ENCODE measurements at regions not wholly inside any gene's neighbourhood (a gene's known extent, or its start where the extent isn't known, plus 50 kb on each side); places are given as distances from the start of the nearest gene placed in this dataset.

DNA sequence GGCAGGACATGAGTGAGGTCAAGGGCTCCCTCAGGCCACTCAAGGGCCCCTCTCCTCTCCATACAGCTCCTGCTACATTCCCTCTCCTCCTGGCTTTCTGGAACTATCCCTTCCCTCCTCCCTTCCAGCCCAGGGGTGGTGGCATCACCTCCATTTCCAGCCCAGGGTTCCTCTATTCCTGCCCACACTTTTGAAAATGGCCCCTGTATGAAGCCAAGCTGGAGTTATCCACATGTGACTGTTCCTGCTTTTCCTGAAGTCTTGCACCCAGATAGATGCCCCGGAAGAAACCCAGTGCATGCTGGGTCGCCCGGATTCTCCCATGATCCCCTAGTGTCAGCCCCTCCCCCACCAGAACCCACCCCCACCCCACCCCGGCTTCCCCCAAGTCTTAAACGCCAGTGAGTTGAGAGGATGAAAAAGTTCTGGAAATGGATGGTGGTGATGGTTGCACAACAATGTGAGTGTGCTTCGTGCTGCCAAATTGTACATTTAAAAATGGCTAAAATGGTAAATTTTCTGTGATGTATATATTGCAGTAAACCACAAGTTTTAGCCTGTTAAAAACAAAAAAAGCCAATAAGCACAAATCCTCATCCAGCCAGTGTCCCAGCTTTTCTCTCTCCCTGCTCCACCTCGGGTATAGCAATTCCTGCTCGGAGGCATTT lies 136.9 kb downstream of the SCARB1 start:
- H3K27ac ChIP-seq = peak overlapping the region; percentile 47
- TF ChIP-seq, protein P1, sequence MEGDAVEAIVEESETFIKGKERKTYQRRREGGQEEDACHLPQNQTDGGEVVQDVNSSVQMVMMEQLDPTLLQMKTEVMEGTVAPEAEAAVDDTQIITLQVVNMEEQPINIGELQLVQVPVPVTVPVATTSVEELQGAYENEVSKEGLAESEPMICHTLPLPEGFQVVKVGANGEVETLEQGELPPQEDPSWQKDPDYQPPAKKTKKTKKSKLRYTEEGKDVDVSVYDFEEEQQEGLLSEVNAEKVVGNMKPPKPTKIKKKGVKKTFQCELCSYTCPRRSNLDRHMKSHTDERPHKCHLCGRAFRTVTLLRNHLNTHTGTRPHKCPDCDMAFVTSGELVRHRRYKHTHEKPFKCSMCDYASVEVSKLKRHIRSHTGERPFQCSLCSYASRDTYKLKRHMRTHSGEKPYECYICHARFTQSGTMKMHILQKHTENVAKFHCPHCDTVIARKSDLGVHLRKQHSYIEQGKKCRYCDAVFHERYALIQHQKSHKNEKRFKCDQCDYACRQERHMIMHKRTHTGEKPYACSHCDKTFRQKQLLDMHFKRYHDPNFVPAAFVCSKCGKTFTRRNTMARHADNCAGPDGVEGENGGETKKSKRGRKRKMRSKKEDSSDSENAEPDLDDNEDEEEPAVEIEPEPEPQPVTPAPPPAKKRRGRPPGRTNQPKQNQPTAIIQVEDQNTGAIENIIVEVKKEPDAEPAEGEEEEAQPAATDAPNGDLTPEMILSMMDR (IDR thresholded peaks at IDR 0.05) = no peak
- no peak overlapping the region for H2AFZ ChIP-seq
- no peaks in the 10 kb centered on the region for H3K9me3 ChIP-seq (ENCODE audit: control insufficient read depth, low read length)
- no peaks in the 10 kb centered on the region for H3K4me1 ChIP-seq
- no peaks in the 10 kb centered on the region for H3K36me3 ChIP-seq (ENCODE audit: control insufficient read depth, insufficient read depth, low read length)
- H3K79me2 ChIP-seq = no peaks in the 10 kb centered on the region
- H3K9ac ChIP-seq = no peak overlapping the region
- no peak overlapping the region for H3K4me2 ChIP-seq (ENCODE audit: low read length)
- no peak overlapping the region for H3K4me3 ChIP-seq (ENCODE audit: low read depth, low read length)
- H3K27me3 ChIP-seq (ENCODE audit: control insufficient read depth, insufficient read depth, low read length) = no peaks in the 10 kb centered on the region

DNA sequence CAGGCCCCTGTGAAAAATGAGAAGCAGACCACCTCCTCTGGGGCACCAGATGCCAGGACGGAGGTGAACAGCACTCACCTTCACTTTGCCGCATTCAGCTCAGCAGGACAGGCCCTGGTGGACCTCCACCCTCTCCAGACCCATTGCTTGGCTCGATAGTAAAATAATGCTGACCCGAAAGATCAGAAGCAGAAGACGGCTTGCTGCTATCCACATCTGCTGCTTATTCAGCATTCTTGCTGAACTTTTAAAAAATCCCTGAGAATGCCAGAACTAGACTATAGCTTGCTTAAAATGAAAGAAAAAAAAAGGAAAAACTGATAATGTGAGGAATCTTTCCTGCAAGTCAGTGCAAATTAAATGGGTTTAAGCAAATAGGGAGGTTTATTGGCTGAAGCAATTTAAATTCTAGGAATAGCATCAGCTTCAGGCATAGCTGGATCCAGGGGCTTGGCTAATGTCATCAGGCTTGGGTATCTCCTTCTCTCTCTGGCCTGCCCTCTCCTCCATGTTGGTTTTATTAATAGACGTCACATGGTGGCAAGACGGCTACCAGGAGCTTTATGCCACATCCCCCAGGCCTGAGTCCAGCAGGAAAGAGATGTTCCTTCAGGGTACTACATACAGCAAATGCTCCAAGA lies 137.9 kb downstream of the SCARB1 start:
- no peak overlapping the region for H3K4me3 ChIP-seq (ENCODE audit: low read depth, low read length)
- H3K9ac ChIP-seq = no peak overlapping the region
- no peaks in the 10 kb centered on the region for H3K36me3 ChIP-seq (ENCODE audit: control insufficient read depth, insufficient read depth, low read length)

DNA sequence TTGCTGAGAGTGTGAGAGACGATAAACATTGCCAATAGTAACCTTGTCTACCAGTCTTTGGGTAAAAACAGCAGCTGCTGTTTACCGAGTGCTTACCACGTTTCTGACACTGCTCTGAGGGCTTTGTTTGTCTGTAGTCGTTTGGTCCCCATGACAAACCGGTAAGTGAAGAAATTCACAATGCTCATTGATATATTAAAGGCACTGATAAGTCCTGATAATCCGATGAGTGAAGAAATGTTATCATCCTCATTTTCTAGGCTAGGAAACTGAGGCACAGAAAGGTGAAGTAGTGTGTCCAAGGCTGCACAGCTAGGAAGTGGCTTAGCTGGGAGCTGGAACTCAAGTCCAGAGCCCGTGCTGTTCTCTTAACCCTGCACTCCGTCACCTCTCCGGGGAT lies 138.6 kb downstream of the SCARB1 start:
- Histone ChIP-seq H3K9me3 (ENCODE audit: control insufficient read depth, low read length) (no peaks in the 10 kb centered on the region), H3K9ac (no peak overlapping the region), H2AFZ (no peak overlapping the region), H3K4me3 (ENCODE audit: low read depth, low read length) (no peak overlapping the region), H3K27me3 (ENCODE audit: control insufficient read depth, insufficient read depth, low read length) (no peaks in the 10 kb centered on the region), H3K4me1 (no peaks in the 10 kb centered on the region), H3K27ac (no peak overlapping the region), H3K4me2 (ENCODE audit: low read length) (no peak overlapping the region), H3K79me2 (no peaks in the 10 kb centered on the region), H3K36me3 (ENCODE audit: control insufficient read depth, insufficient read depth, low read length) (no peaks in the 10 kb centered on the region)
- TF ChIP-seq, protein P1 (IDR thresholded peaks at IDR 0.05) = no peak

More for the DNA sequence above, 137.9 kb downstream of the SCARB1 start:
- Histone ChIP-seq H3K27me3 (ENCODE audit: control insufficient read depth, insufficient read depth, low read length) (no peaks in the 10 kb centered on the region), H3K4me2 (ENCODE audit: low read length) (no peak overlapping the region), H2AFZ (no peak overlapping the region), H3K27ac (no peak overlapping the region), H3K9me3 (ENCODE audit: control insufficient read depth, low read length) (no peaks in the 10 kb centered on the region), H3K79me2 (no peaks in the 10 kb centered on the region), H3K4me1 (no peaks in the 10 kb centered on the region)
- TF ChIP-seq, protein P1 (IDR thresholded peaks at IDR 0.05) = no peak

DNA sequence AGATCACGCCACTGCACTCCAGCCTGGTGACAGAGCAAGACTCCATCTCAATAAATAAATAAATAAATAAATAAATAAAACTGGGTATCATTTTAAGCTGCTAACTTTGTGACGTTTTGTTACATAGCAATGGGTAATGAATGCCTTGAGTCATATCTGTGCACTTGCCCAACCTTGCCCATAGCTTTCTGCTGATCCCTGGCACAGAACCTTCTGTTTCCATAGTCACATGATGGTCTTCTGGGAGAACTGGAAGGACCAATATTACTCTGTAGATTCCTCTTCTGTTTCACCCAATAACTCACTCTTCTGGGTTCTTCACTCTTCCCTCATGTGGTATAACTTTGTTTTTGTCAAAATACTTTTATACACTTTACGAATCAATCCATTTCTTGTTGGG lies 140.8 kb downstream of the SCARB1 start:
- Histone ChIP-seq H3K4me3 (ENCODE audit: low read depth, low read length) (no peak overlapping the region), H2AFZ (no peak overlapping the region)

More for the DNA sequence above, 140.8 kb downstream of the SCARB1 start:
- no peaks in the 10 kb centered on the region for H3K9me3 ChIP-seq (ENCODE audit: control insufficient read depth, low read length)
- no peak overlapping the region for H3K27ac ChIP-seq
- H3K27me3 ChIP-seq (ENCODE audit: control insufficient read depth, insufficient read depth, low read length) = no peaks in the 10 kb centered on the region
- no peaks in the 10 kb centered on the region for H3K4me1 ChIP-seq
- H3K79me2 ChIP-seq = no peaks in the 10 kb centered on the region
- no peak overlapping the region for H3K4me2 ChIP-seq (ENCODE audit: low read length)
- no peaks in the 10 kb centered on the region for H3K36me3 ChIP-seq (ENCODE audit: control insufficient read depth, insufficient read depth, low read length)
- no peak overlapping the region for H3K9ac ChIP-seq
- TF ChIP-seq, protein P1 (IDR thresholded peaks at IDR 0.05) = no peak
